ENCODE measurements at regions not wholly inside any gene's neighbourhood (a gene's known extent, or its start where the extent isn't known, plus 50 kb on each side); places are given as distances from the start of the nearest gene placed in this dataset.

DNA sequence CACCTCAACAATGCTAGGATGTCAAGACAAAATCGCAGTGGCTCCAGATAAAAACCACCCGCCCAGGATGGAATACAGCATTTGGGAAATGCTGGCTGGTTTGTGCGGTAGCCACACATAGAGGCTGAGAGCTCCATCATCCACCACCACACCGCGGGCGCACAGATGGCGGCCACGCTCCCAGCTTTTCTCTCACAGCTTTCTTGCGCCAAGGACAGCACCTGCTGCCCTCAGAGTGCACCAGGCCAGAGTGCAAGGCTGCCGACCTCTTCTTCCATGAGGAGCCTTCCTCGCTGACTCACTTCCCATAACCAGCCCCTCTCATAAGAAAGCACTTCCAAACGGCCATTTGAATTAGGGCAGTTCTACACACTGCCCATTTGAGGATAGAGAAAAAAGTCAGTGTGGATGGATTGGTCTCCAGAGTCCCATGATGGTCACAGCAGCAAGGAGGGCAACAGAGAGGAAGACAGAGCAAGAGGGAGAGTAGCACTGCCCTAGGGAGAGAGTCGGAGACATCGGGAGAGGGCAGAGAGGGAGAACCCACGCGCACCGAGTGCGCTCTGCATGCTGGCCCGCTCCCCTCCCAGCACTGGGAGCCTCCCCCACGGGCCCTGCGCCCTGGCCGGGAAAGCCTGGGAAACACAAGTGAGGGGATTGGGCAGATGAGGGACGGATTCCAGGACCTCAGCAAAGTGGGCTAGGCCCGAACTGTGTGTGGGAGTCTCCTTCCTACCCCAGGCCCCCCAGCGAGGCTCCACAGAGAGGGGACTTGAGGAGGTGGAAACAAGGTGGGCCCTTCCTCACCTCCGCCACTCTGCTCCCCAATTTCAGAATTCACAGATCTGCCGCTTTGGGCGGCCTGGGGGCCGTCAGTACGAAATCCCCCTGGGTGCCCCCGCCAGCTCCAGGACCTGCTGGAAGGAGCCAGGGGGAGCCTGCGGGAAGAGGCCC, 156.9 kb downstream of the USP12 start:
- ChIA-PET POLR2A (no interaction called here), CTCF (no interaction called here)
- Mint-ChIP-seq H3K9me3 (no peaks in the 10 kb centered on the region), H3K36me3 (ENCODE audit: low read depth) (no peaks in the 10 kb centered on the region), H3K27me3 (no peaks in the 10 kb centered on the region), H3K4me3 (no peak overlapping the region), H3K27ac (no peak overlapping the region), H3K4me1 (peaks cover 4% of the 10 kb centered on the region)
- no peak for DNase-seq
- intact Hi-C loops (cut with micrococcal nuclease): no loop called here
- TF ChIP-seq, protein P1, sequence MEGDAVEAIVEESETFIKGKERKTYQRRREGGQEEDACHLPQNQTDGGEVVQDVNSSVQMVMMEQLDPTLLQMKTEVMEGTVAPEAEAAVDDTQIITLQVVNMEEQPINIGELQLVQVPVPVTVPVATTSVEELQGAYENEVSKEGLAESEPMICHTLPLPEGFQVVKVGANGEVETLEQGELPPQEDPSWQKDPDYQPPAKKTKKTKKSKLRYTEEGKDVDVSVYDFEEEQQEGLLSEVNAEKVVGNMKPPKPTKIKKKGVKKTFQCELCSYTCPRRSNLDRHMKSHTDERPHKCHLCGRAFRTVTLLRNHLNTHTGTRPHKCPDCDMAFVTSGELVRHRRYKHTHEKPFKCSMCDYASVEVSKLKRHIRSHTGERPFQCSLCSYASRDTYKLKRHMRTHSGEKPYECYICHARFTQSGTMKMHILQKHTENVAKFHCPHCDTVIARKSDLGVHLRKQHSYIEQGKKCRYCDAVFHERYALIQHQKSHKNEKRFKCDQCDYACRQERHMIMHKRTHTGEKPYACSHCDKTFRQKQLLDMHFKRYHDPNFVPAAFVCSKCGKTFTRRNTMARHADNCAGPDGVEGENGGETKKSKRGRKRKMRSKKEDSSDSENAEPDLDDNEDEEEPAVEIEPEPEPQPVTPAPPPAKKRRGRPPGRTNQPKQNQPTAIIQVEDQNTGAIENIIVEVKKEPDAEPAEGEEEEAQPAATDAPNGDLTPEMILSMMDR (IDR thresholded peaks at IDR 0.05): no peak
- no peak for ATAC-seq (ENCODE audit: low read depth)

GRCh38 chr13:27012482-27013197, 159.0 kb downstream of the USP12 start:
- Mint-ChIP-seq H3K27me3 (peaks cover 2% of the 10 kb centered on the region), H3K4me1 (no peaks in the 10 kb centered on the region), H3K36me3 (ENCODE audit: low read depth) (no peaks in the 10 kb centered on the region), H3K27ac (no peak overlapping the region), H3K9me3 (no peaks in the 10 kb centered on the region), H3K4me3 (no peak overlapping the region)
- no peak for DNase-seq
- TF ChIP-seq, protein P1 (IDR thresholded peaks at IDR 0.05): no peak
- POLR2A ChIA-PET: no interaction called here
- CTCF ChIA-PET: no interaction called here
- ATAC-seq (ENCODE audit: low read depth): no peak
- intact Hi-C loops (cut with micrococcal nuclease): no loop called here

DNA sequence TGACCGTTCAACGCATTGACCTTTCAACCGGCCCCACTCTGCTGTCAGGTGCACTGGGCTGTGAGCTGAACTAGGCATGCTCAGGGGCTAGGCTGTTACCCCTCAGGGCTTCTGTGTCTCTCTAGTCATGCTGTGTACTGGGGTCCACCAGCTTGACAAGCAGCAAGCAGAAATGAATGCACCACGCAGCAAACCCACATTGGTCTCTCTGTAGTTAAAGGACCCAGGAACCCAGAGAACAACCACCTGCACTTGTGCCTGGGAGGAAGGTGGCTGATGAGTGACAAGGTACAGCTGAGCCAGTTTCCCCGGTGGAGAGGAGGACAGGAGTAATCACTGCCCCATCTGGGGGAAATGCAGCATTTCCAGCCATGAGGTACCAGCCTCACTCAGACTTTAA, 159.9 kb downstream of the USP12 start:
- Mint-ChIP-seq H3K9me3 (no peaks in the 10 kb centered on the region), H3K27me3 (peaks cover 7% of the 10 kb centered on the region), H3K4me1 (peaks cover 5% of the 10 kb centered on the region), H3K36me3 (ENCODE audit: low read depth) (no peaks in the 10 kb centered on the region), H3K4me3 (no peak overlapping the region), H3K27ac (no peak overlapping the region)
- intact Hi-C loops (cut with micrococcal nuclease): no loop called here
- ATAC-seq (ENCODE audit: low read depth) (no peak), DNase-seq (no peak)
- ChIA-PET POLR2A (no interaction called here), CTCF (no interaction called here)
- TF ChIP-seq, protein P1 (IDR thresholded peaks at IDR 0.05): no peak

- intact Hi-C loops (cut with micrococcal nuclease): no loop called here
- POLR2A ChIA-PET: no interaction called here
- Mint-ChIP-seq H3K4me1 (peaks cover 13% of the 10 kb centered on the region), H3K36me3 (ENCODE audit: low read depth) (no peaks in the 10 kb centered on the region), H3K27me3 (peaks cover 15% of the 10 kb centered on the region), H3K27ac (no peak overlapping the region), H3K9me3 (no peaks in the 10 kb centered on the region), H3K4me3 (no peak overlapping the region)
- TF ChIP-seq, protein P1 (IDR thresholded peaks at IDR 0.05): no peak
- no peak for DNase-seq
- CTCF ChIA-PET: interaction anchor here (1.0 to 1.9 kb wide), 2 partner anchors 23 to 822 kb away, joined by 3 to 8 read pairs; no protein-coding TSS in a partner anchor
- ATAC-seq (ENCODE audit: low read depth): no peak
These were observed 162.9 kb downstream of the USP12 start for GRCh38 chr13:27008733-27009132.

GRCh38 chr13:27007166-27007565, 164.4 kb downstream of the USP12 start:
- Mint-ChIP-seq H3K4me1 (peaks cover 13% of the 10 kb centered on the region), H3K4me3 (no peak overlapping the region), H3K27ac (no peak overlapping the region), H3K9me3 (no peaks in the 10 kb centered on the region), H3K36me3 (ENCODE audit: low read depth) (no peaks in the 10 kb centered on the region), H3K27me3 (peaks cover 15% of the 10 kb centered on the region)
- DNase-seq (no peak), ATAC-seq (ENCODE audit: low read depth) (no peak)
- POLR2A ChIA-PET: interaction anchor here (0.5 kb wide), 1 partner anchor 10 kb away, joined by 3 read pairs; no protein-coding TSS in a partner anchor
- intact Hi-C loops (cut with micrococcal nuclease): no loop called here
- CTCF ChIA-PET: interaction anchor here (1.9 kb wide), 1 partner anchor 22 kb away, joined by 8 read pairs; no protein-coding TSS in a partner anchor
- TF ChIP-seq, protein P1 (IDR thresholded peaks at IDR 0.05): no peak
